Breast epithelium (tissue), 3 donors: ENCODE measurements at regions not wholly inside any gene's neighbourhood (a gene's known extent, or its start where the extent isn't known, plus 50 kb on each side); places are given as distances from the start of the nearest gene placed in this dataset.

Experiments
- CTCF ChIP-seq, 3 donors: fragments of 450-650 bp; IDR thresholded peaks; one replicate each; pipeline ENCODE4 v1.5.1; 2016 to 2017; ENCODE audit warnings: antibody characterized with exemption in 3 of 3, mild to moderate bottlenecking in 3 of 3, moderate library complexity in 3 of 3
- POLR2AphosphoS5 ChIP-seq, 3 donors: sonication (generic); formaldehyde crosslinking; IDR thresholded peaks; one replicate each; pipeline ENCODE4 v1.6.1; 2017; ENCODE audit warnings: antibody characterized with exemption in 3 of 3

- no peak for TF ChIP-seq CTCF (IDR thresholded peaks at IDR 0.05)
- TF ChIP-seq POLR2AphosphoS5 (IDR thresholded peaks at IDR 0.05) = no peak
These were observed 55.0 kb upstream of the IER5L start for GRCh38 chr9:129232839-129233591.
